HepG2 (cell line): ENCODE measurements at regions not wholly inside any gene's neighbourhood (a gene's known extent, or its start where the extent isn't known, plus 50 kb on each side); places are given as distances from the start of the nearest gene placed in this dataset.
A peak's percentile ranks its signal among the peaks of the same experiment; 100 is the strongest.

Experiments used
- ATAC-seq: fragments of 200-7000 bp; cut with Tn5 transposase; 3 replicates; pipeline ENCODE4 v1.9.1; 2020; ENCODE audit warnings: mild to moderate bottlenecking, moderate library complexity
- BruUV-seq: library from RNA; stranded (reverse); fragments of 400-500 nt; replicated peaks from 2 replicates; lab custom pipeline; 2021; lab: Mats Ljungman, UMichigan
- CTCF ChIA-PET: fragments of 300-600 bp; formaldehyde crosslinking; extraction: SDS; loops from one replicate; lab custom pipeline; 2021; ENCODE audit warnings: low total read pairs, inconsistent platforms, low intra/inter-chr PET ratio; lab: Yijun Ruan, JAX
- POLR2A ChIA-PET: fragments of 350-600 bp; sonication (Branson Sonifier 250); formaldehyde crosslinking; loops from one replicate; lab custom pipeline; 2020; ENCODE audit warnings: antibody characterized with exemption, inconsistent platforms; lab: Yijun Ruan, JAX
- DNase-seq: peaks from one replicate; pipeline ENCODE4 v3.0.0-alpha.2; 2015; ENCODE audit warnings: low spot score
- FAIRE-seq: peaks from 3 replicates; lab custom pipeline; 2011; peaks lifted over from hg19 to GRCh38; lab: Jason Lieb, UNC
- H2AFZ ChIP-seq: one replicate; pipeline ENCODE4 v1.6.1; 2011; ENCODE audit warnings: low read length, inconsistent platforms
- H3K27ac ChIP-seq: fragments of 300-600 bp; 3 replicates; pipeline ENCODE4 v1.8.0; 2011; ENCODE audit warnings: mixed run types, mild to moderate bottlenecking, mixed read lengths, low read length, inconsistent platforms; ENCODE audit not compliant: insufficient read depth; ENCODE audit errors: extremely low read length
- H3K27me3 ChIP-seq, 2 experiments: fragments of 200-600 bp in 1 of 2; 2 replicates in 1 of 2; 3 replicates in 1 of 2; pipeline versions ENCODE4 v1.6.0 to v1.8.0; 2011; ENCODE audit warnings: low read length in 2 of 2, mild to moderate bottlenecking in 2 of 2, moderate library complexity in 2 of 2, inconsistent platforms in 1 of 2; ENCODE audit not compliant: insufficient read depth in 2 of 2, control insufficient read depth in 1 of 2
- H3K36me3 ChIP-seq, 2 experiments: fragments of 200-600 bp in 1 of 2; replicated peaks in 1 of 2; 2 replicates in 1 of 2; 3 replicates in 1 of 2; pipeline versions ENCODE4 v1.5.1 to v1.8.0; 2011; ENCODE audit warnings: low read length in 2 of 2, inconsistent platforms in 1 of 2; ENCODE audit not compliant: insufficient read depth in 2 of 2, control insufficient read depth in 1 of 2
- H3K4me1 ChIP-seq: 2 replicates; pipeline ENCODE4 v1.5.1; 2012; ENCODE audit warnings: low read length, inconsistent platforms; ENCODE audit not compliant: insufficient read depth
- H3K4me2 ChIP-seq: 2 replicates; pipeline ENCODE4 v1.6.0; 2011; ENCODE audit warnings: low read depth, low read length, inconsistent platforms
- H3K4me3 ChIP-seq, 3 experiments: fragments of 200-600 bp in 1 of 3; sonication (generic), shearing (Covaris generic) in 1 of 3; replicated peaks in 1 of 3; 2 replicates each; pipeline ENCODE4 v1.5.1; 2011 to 2016; ENCODE audit warnings: low read length in 3 of 3, inconsistent platforms in 2 of 3, low read depth in 2 of 3, mild to moderate bottlenecking in 2 of 3, control low read depth in 1 of 3, mixed read lengths in 1 of 3; ENCODE audit not compliant: insufficient read depth in 1 of 3
- H3K79me2 ChIP-seq: one replicate; pipeline ENCODE4 v1.6.1; 2011; ENCODE audit warnings: low read length, inconsistent platforms; ENCODE audit not compliant: insufficient read depth
- H3K9ac ChIP-seq: 2 replicates; pipeline ENCODE4 v1.6.0; 2011; ENCODE audit warnings: mild to moderate bottlenecking, low read depth, low read length, inconsistent platforms; ENCODE audit not compliant: insufficient read depth
- H3K9me3 ChIP-seq: 2 replicates; pipeline ENCODE4 v1.5.1; 2012; ENCODE audit warnings: mild to moderate bottlenecking, low read length
- H4K20me1 ChIP-seq: 2 replicates; pipeline ENCODE4 v1.6.0; 2011; ENCODE audit warnings: inconsistent platforms, mild to moderate bottlenecking, low read length, moderate library complexity; ENCODE audit not compliant: insufficient read depth
- AFF4 ChIP-seq: sonication (generic); formaldehyde crosslinking; IDR thresholded peaks from 2 replicates; pipeline ENCODE4 v1.4.0; 2020; ENCODE audit warnings: missing genetic modification reagents
- ARHGAP35 ChIP-seq: sonication (generic); formaldehyde crosslinking; IDR thresholded peaks from 2 replicates; pipeline ENCODE4 v1.9.0; 2022; ENCODE audit warnings: mild to moderate bottlenecking, inconsistent platforms, moderate library complexity, missing genetic modification reagents, borderline replicate concordance
- ARNTL ChIP-seq: sonication (generic); formaldehyde crosslinking; IDR thresholded peaks from 2 replicates; pipeline ENCODE4 v1.4.0; 2020; ENCODE audit warnings: mild to moderate bottlenecking, missing genetic modification reagents
- FOXC1 ChIP-seq: sonication (generic); formaldehyde crosslinking; IDR thresholded peaks from 2 replicates; pipeline ENCODE4 v1.8.0; 2022; ENCODE audit warnings: mild to moderate bottlenecking, missing genetic modification reagents, borderline replicate concordance
- JUN ChIP-seq: sonication (generic); formaldehyde crosslinking; IDR thresholded peaks from 2 replicates; pipeline ENCODE4 v1.4.0; 2020; ENCODE audit warnings: mild to moderate bottlenecking, missing genetic modification reagents
- MAFF ChIP-seq: IDR thresholded peaks from 2 replicates; pipeline ENCODE4 v1.6.1; 2011; ENCODE audit warnings: low read depth, low read length, improper control_type of control experiment
- MAFK ChIP-seq, 2 experiments: IDR thresholded peaks in 1 of 2; conservative IDR thresholded peaks in 1 of 2; 2 replicates each; pipeline ENCODE4 v1.6.1; 2011; ENCODE audit warnings: improper control_type of control experiment in 2 of 2, low read length in 2 of 2
- MAZ ChIP-seq, 2 experiments: sonication (generic) in 1 of 2; formaldehyde crosslinking in 1 of 2; IDR thresholded peaks; 2 replicates each; pipeline versions ENCODE4 v1.5.0 to v1.6.1; 2012 to 2020; ENCODE audit warnings: low read depth in 2 of 2, mild to moderate bottlenecking in 2 of 2, borderline replicate concordance in 1 of 2, improper control_type of control experiment in 1 of 2, low read length in 1 of 2, missing genetic modification reagents in 1 of 2, moderate library complexity in 1 of 2
- PITX1 ChIP-seq: sonication (generic); formaldehyde crosslinking; IDR thresholded peaks from 2 replicates; pipeline ENCODE4 v1.5.1; 2020; ENCODE audit warnings: mild to moderate bottlenecking, missing genetic modification reagents
- SMARCE1 ChIP-seq: fragments of 450-650 bp; IDR thresholded peaks from 2 replicates; pipeline ENCODE4 v1.6.1; 2017; ENCODE audit warnings: borderline replicate concordance
- ZNF530 ChIP-seq: sonication (generic); formaldehyde crosslinking; IDR thresholded peaks from 2 replicates; pipeline ENCODE4 v1.5.0; 2020; ENCODE audit warnings: low read depth, mild to moderate bottlenecking, missing genetic modification reagents
- ZNF740 ChIP-seq: sonication (generic); formaldehyde crosslinking; IDR thresholded peaks from 2 replicates; pipeline ENCODE4 v1.4.0; 2020; ENCODE audit warnings: missing genetic modification reagents
- WGBS: methylation state at CpG from one replicate; pipeline ENCODE4 v1.1.6; 2017; ENCODE audit warnings: low lambda C conversion rate; 5-methylcytosine and 5-hydroxymethylcytosine counted together
- in situ Hi-C: cut with HindIII; loops from 2 replicates; pipeline ENCODE4 v1.10.0; 2017; ENCODE audit warnings: low pct_unique_long_range_greater_than_20kb; ENCODE audit not compliant: extremely low pct_ligation_motif_present
- intact Hi-C: fragments of 100-400 bp; cut with micrococcal nuclease; formaldehyde crosslinking; loops from one replicate; pipeline ENCODE4 v1.10.0; 2022; ENCODE audit not compliant: unreplicated experiment
- TF ChIP-seq, protein P1 (sequence below): sonication (generic); formaldehyde crosslinking; IDR thresholded peaks from 2 replicates; pipeline ENCODE4 v1.4.0; 2020; ENCODE audit warnings: missing genetic modification reagents, mild to moderate bottlenecking, borderline replicate concordance

DNA sequence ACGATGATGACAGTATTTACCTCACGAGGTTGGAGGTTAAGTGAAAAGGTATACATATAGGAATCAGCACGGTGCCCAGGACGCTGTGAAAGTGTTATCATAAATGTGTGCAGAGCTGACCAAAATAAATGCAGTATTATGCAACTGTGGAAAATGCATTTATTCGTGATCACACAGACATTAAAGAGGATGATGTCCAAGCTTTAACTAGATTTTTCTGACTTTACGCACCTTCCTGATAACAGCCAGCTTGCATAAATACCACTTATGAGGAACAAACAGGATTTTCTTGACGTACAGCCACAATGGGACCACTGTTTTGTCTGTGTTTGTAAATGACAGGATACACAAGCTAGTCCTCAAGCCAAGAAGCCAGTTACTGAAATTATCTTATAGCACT is 71.4 kb upstream of the ATP10B start:
- in situ Hi-C loops (no loop called here), intact Hi-C loops (loop anchor here (5.0 kb wide), 1 partner anchor 36 kb away; no protein-coding TSS in a partner anchor)
- BruUV-seq = no TSS peak
- Histone ChIP-seq H3K4me3 (no peak overlapping the region), H3K79me2 (no peaks in the 10 kb centered on the region), H3K9ac (no peak overlapping the region), H3K27ac (no peak overlapping the region), H3K36me3 (no peaks in the 10 kb centered on the region), H3K9me3 (no peaks in the 10 kb centered on the region), H2AFZ (no peak overlapping the region), H4K20me1 (no peaks in the 10 kb centered on the region), H3K4me1 (peaks cover 23% of the 10 kb centered on the region), H3K27me3 (no peaks in the 10 kb centered on the region), H3K4me2 (0 out of 2 replicates have a peak overlapping the region, but pooled peaks have one; percentile 38)
- ATAC-seq (no peak), DNase-seq (peak; percentile 22), FAIRE-seq (no peak)
- WGBS = 1% methylated on average over 7 of the region's 7 CpGs
- TF ChIP-seq MAFK (conservative IDR thresholded peaks at IDR 0.05 in 1 of 2, IDR thresholded peaks at IDR 0.05 in 1 of 2; ENCODE audit: low read length in 2 of 2) = peak in 1 of 2 experiments; percentile 9; a peak in 1 of 4 replicates
- TF ChIP-seq, protein P1, sequence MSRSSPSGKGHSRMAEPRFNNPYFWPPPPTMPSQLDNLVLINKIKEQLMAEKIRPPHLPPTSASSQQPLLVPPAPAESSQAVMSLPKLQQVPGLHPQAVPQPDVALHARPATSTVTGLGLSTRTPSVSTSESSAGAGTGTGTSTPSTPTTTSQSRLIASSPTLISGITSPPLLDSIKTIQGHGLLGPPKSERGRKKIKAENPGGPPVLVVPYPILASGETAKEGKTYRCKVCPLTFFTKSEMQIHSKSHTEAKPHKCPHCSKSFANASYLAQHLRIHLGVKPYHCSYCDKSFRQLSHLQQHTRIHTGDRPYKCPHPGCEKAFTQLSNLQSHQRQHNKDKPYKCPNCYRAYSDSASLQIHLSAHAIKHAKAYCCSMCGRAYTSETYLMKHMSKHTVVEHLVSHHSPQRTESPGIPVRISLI (CRISPR knock-in tag) = no peak
- ChIA-PET POLR2A (no interaction called here), CTCF (no interaction called here)

DNA sequence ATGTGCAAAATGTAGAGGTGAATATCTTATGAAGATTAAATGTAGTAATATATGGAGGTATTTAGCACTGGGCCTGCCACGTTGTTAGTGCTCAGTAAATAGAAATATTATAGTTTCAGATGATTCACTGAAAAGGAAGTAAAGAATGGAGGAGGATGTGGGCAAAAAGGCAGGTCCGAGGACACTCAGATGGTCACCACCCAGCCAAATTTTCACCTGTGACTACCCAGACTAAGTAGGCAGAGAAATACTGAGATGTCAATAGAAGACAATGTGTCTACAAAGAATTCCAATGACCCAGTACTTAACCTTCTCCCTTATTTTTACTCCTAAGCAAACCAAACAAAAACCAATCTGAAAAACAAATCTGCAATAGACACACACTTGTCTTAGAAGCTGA is 70.3 kb upstream of the ATP10B start:
- Histone ChIP-seq H3K27ac (no peak overlapping the region), H3K4me3 (no peak overlapping the region), H3K9me3 (no peaks in the 10 kb centered on the region), H3K4me2 (no peak overlapping the region), H3K79me2 (no peaks in the 10 kb centered on the region), H3K36me3 (no peaks in the 10 kb centered on the region), H2AFZ (no peak overlapping the region), H3K9ac (no peak overlapping the region), H3K27me3 (no peaks in the 10 kb centered on the region), H4K20me1 (no peaks in the 10 kb centered on the region), H3K4me1 (peaks cover 23% of the 10 kb centered on the region)
- intact Hi-C loops = loop anchor here (5.0 kb wide), 1 partner anchor 35 kb away; no protein-coding TSS in a partner anchor
- FAIRE-seq = no peak
- ChIA-PET CTCF (no interaction called here), POLR2A (no interaction called here)
- WGBS = 69% methylated on average over 2 of the region's 2 CpGs
- in situ Hi-C loops = no loop called here
- no peak for ATAC-seq
- no TSS peak for BruUV-seq
- DNase-seq = no peak
- TF ChIP-seq AFF4 (CRISPR knock-in tag) (no peak), MAFF (no peak), MAZ (IDR thresholded peaks at IDR 0.05; ENCODE audit: borderline replicate concordance, low read depth, low read length) (no peak), MAZ (CRISPR knock-in tag; IDR thresholded peaks at IDR 0.05; ENCODE audit: low read depth) (no peak), PITX1 (CRISPR knock-in tag) (no peak), ARNTL (CRISPR knock-in tag) (no peak), ARHGAP35 (CRISPR knock-in tag) (no peak), FOXC1 (CRISPR knock-in tag) (no peak), ZNF740 (CRISPR knock-in tag) (no peak), JUN (CRISPR knock-in tag) (no peak), SMARCE1 (no peak), ZNF530 (CRISPR knock-in tag) (no peak)
